K562 (cell line): ENCODE measurements at regions not wholly inside any gene's neighbourhood (a gene's known extent, or its start where the extent isn't known, plus 50 kb on each side); places are given as distances from the start of the nearest gene placed in this dataset.

Experiments
- PCBP2 ChIP-seq: fragments of 200-400 bp; formaldehyde crosslinking; IDR thresholded peaks from 2 replicates; pipeline ENCODE4 v1.6.1; 2018; ENCODE audit warnings: low read length, low read depth, mild to moderate bottlenecking, moderate library complexity; ENCODE audit not compliant: poor library complexity, severe bottlenecking
- RFX1 ChIP-seq: fragments of 450-650 bp; IDR thresholded peaks from 2 replicates; pipeline ENCODE4 v1.6.1; 2016; ENCODE audit warnings: mild to moderate bottlenecking, moderate library complexity
- TF ChIP-seq, protein P1 (sequence below), 2 experiments: fragments of 450-650 bp; formaldehyde crosslinking in 1 of 2; IDR thresholded peaks; 2 replicates each; pipeline versions ENCODE4 v1.4.0 to v1.6.1; 2014 to 2020; ENCODE audit warnings: mild to moderate bottlenecking in 2 of 2, borderline replicate concordance in 1 of 2, low read depth in 1 of 2
- TF ChIP-seq, protein P2 (sequence below): sonication (generic); formaldehyde crosslinking; IDR thresholded peaks from 2 replicates; pipeline ENCODE4 v1.9.0; 2022; ENCODE audit warnings: mild to moderate bottlenecking, missing genetic modification reagents
- TF ChIP-seq, protein P3 (sequence below): fragments of 150-350 bp; conservative IDR thresholded peaks from 2 replicates; pipeline ENCODE4 v1.6.1; 2014; ENCODE audit warnings: low read length
- TF ChIP-seq, protein P4 (sequence below): fragments of 450-650 bp; formaldehyde crosslinking; IDR thresholded peaks from 2 replicates; pipeline ENCODE4 v1.4.0; 2020; ENCODE audit warnings: mild to moderate bottlenecking, moderate library complexity

DNA sequence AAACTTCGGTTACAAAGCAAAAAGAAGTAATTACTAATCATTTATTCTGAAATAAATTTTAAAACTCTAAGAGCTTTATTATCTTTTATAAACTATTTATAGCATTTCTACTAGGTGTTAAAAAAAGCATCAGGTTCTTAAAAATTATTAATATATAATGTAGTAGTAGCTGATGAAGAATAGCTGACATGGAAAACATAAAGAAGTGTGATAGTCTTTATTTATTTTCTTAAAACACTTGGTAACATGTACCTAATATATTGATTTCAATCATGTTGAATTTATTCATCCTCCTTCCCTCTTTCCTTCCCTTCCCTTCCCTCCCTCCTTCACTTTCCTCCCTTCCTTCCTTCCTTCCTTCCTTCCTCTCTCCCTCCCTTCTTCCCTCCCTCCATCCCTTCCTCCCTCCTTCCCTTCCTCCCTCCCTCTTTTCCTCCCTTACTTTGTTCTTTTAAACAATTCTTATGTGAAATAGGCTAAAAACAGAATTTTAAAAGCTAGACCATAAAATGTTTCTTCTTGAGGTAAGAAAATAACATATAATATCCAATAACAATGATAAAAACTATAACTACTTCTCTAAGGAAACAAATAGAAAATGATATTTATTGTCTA is 913.9 kb upstream of the MAP3K7 start (continued):
- TF ChIP-seq, protein P1, sequence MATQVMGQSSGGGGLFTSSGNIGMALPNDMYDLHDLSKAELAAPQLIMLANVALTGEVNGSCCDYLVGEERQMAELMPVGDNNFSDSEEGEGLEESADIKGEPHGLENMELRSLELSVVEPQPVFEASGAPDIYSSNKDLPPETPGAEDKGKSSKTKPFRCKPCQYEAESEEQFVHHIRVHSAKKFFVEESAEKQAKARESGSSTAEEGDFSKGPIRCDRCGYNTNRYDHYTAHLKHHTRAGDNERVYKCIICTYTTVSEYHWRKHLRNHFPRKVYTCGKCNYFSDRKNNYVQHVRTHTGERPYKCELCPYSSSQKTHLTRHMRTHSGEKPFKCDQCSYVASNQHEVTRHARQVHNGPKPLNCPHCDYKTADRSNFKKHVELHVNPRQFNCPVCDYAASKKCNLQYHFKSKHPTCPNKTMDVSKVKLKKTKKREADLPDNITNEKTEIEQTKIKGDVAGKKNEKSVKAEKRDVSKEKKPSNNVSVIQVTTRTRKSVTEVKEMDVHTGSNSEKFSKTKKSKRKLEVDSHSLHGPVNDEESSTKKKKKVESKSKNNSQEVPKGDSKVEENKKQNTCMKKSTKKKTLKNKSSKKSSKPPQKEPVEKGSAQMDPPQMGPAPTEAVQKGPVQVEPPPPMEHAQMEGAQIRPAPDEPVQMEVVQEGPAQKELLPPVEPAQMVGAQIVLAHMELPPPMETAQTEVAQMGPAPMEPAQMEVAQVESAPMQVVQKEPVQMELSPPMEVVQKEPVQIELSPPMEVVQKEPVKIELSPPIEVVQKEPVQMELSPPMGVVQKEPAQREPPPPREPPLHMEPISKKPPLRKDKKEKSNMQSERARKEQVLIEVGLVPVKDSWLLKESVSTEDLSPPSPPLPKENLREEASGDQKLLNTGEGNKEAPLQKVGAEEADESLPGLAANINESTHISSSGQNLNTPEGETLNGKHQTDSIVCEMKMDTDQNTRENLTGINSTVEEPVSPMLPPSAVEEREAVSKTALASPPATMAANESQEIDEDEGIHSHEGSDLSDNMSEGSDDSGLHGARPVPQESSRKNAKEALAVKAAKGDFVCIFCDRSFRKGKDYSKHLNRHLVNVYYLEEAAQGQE (IDR thresholded peaks at IDR 0.05; ENCODE audit: borderline replicate concordance) = no peak
- TF ChIP-seq, protein P1 (CRISPR knock-in tag; IDR thresholded peaks at IDR 0.05; ENCODE audit: low read depth) = no peak
- TF ChIP-seq RFX1 (no peak), PCBP2 (peak; percentile 77)
- TF ChIP-seq, protein P2, sequence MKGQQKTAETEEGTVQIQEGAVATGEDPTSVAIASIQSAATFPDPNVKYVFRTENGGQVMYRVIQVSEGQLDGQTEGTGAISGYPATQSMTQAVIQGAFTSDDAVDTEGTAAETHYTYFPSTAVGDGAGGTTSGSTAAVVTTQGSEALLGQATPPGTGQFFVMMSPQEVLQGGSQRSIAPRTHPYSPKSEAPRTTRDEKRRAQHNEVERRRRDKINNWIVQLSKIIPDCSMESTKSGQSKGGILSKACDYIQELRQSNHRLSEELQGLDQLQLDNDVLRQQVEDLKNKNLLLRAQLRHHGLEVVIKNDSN (CRISPR knock-in tag) = no peak
- TF ChIP-seq, protein P3, sequence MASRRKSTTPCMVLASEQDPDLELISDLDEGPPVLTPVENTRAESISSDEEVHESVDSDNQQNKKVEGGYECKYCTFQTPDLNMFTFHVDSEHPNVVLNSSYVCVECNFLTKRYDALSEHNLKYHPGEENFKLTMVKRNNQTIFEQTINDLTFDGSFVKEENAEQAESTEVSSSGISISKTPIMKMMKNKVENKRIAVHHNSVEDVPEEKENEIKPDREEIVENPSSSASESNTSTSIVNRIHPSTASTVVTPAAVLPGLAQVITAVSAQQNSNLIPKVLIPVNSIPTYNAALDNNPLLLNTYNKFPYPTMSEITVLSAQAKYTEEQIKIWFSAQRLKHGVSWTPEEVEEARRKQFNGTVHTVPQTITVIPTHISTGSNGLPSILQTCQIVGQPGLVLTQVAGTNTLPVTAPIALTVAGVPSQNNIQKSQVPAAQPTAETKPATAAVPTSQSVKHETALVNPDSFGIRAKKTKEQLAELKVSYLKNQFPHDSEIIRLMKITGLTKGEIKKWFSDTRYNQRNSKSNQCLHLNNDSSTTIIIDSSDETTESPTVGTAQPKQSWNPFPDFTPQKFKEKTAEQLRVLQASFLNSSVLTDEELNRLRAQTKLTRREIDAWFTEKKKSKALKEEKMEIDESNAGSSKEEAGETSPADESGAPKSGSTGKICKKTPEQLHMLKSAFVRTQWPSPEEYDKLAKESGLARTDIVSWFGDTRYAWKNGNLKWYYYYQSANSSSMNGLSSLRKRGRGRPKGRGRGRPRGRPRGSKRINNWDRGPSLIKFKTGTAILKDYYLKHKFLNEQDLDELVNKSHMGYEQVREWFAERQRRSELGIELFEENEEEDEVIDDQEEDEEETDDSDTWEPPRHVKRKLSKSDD = no peak
- TF ChIP-seq, protein P4, sequence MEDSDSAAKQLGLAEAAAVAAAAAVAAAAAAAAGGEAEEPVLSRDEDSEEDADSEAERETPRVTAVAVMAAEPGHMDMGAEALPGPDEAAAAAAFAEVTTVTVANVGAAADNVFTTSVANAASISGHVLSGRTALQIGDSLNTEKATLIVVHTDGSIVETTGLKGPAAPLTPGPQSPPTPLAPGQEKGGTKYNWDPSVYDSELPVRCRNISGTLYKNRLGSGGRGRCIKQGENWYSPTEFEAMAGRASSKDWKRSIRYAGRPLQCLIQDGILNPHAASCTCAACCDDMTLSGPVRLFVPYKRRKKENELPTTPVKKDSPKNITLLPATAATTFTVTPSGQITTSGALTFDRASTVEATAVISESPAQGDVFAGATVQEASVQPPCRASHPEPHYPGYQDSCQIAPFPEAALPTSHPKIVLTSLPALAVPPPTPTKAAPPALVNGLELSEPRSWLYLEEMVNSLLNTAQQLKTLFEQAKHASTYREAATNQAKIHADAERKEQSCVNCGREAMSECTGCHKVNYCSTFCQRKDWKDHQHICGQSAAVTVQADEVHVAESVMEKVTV (CRISPR knock-in tag) = no peak
